A673 (cell line): ENCODE measurements at regions not wholly inside any gene's neighbourhood (a gene's known extent, or its start where the extent isn't known, plus 50 kb on each side); places are given as distances from the start of the nearest gene placed in this dataset.

Source experiments
- BruUV-seq: library from RNA; stranded (reverse); fragments of 400-500 nt; replicated peaks from 2 replicates; lab custom pipeline; 2021; lab: Mats Ljungman, UMichigan
- CTCF ChIA-PET: fragments of 300-600 bp; sonication (Branson Sonifier 250); formaldehyde crosslinking; loops from one replicate; lab custom pipeline; 2022; ENCODE audit warnings: antibody characterized with exemption; lab: Charles Lee
- POLR2A ChIA-PET: fragments of 300-600 bp; sonication (Branson Sonifier 250); formaldehyde crosslinking; loops from one replicate; lab custom pipeline; 2022; ENCODE audit warnings: antibody characterized with exemption; ENCODE audit not compliant: low non-redundant PET; lab: Charles Lee
- DNase-seq: peaks from one replicate; pipeline ENCODE4 v3.0.0-alpha.2; 2015; ENCODE audit warnings: low spot score
- H3K27ac ChIP-seq: fragments of 200-600 bp; sonication (generic); 2 replicates; pipeline ENCODE4 v1.5.1; 2016; ENCODE audit warnings: mixed run types, low read depth, mild to moderate bottlenecking, mixed read lengths, antibody characterized with exemption, low read length; ENCODE audit not compliant: poor library complexity, severe bottlenecking
- H3K27me3 ChIP-seq: fragments of 200-600 bp; sonication (generic); replicated peaks from 2 replicates; pipeline ENCODE4 v1.6.1; 2017; ENCODE audit warnings: mixed run types, low read depth, mild to moderate bottlenecking, mixed read lengths, antibody characterized with exemption, low read length; ENCODE audit not compliant: insufficient read depth, poor library complexity
- H3K36me3 ChIP-seq: fragments of 200-600 bp; sonication (generic); 2 replicates; pipeline ENCODE4 v1.6.1; 2016; ENCODE audit warnings: mixed run types, mild to moderate bottlenecking, mixed read lengths, antibody characterized with exemption, low read length; ENCODE audit not compliant: insufficient read depth, poor library complexity, severe bottlenecking
- H3K4me1 ChIP-seq: fragments of 200-600 bp; sonication (generic); 2 replicates; pipeline ENCODE4 v1.6.1; 2017; ENCODE audit warnings: mixed run types, mild to moderate bottlenecking, mixed read lengths, antibody characterized with exemption, low read length; ENCODE audit not compliant: insufficient read depth, poor library complexity, severe bottlenecking
- H3K4me3 ChIP-seq: fragments of 200-600 bp; sonication (generic); 2 replicates; pipeline ENCODE4 v1.5.1; 2016; ENCODE audit warnings: low read depth, mixed run types, mild to moderate bottlenecking, mixed read lengths, low read length; ENCODE audit not compliant: poor library complexity, severe bottlenecking
- H3K9me3 ChIP-seq: fragments of 200-600 bp; sonication (generic); 2 replicates; pipeline ENCODE4 v1.6.1; 2016; ENCODE audit warnings: mixed run types, low read depth, mild to moderate bottlenecking, mixed read lengths, antibody characterized with exemption, low read length; ENCODE audit not compliant: poor library complexity, severe bottlenecking
- CTCF ChIP-seq: fragments of 300-800, 200-600 bp; sonication (generic); conservative IDR thresholded peaks from 2 replicates; pipeline ENCODE4 v1.5.1; 2017; ENCODE audit warnings: low read depth, mild to moderate bottlenecking, antibody characterized with exemption, low read length, moderate library complexity, mixed read lengths
- EZH2 ChIP-seq: fragments of 200-600 bp; sonication (generic); IDR thresholded peaks from 2 replicates; pipeline ENCODE4 v1.6.1; 2017; ENCODE audit warnings: borderline replicate concordance, low read depth, mild to moderate bottlenecking, mixed read lengths, antibody characterized with exemption, low read length; ENCODE audit not compliant: poor library complexity, severe bottlenecking
- intact Hi-C: fragments of 100-400 bp; cut with micrococcal nuclease; formaldehyde crosslinking; loops from one replicate; pipeline ENCODE4 v1.10.0; 2022; ENCODE audit not compliant: unreplicated experiment

GRCh38 chr3:135528413-135529015 is 437.0 kb upstream of the PPP2R3A start:
- H3K27me3 ChIP-seq: peaks cover 32% of the 10 kb centered on the region
- intact Hi-C loops: no loop called here
- TF ChIP-seq CTCF (no peak), EZH2 (no peak)
- no peak overlapping the region for H3K27ac ChIP-seq
- ChIA-PET POLR2A (no interaction called here), CTCF (no interaction called here)
- BruUV-seq: no TSS peak
- H3K4me1 ChIP-seq: no peaks in the 10 kb centered on the region
- no peak overlapping the region for H3K4me3 ChIP-seq
- H3K9me3 ChIP-seq: no peaks in the 10 kb centered on the region
- no peak for DNase-seq
- H3K36me3 ChIP-seq: no peaks in the 10 kb centered on the region

GRCh38 chr3:135532021-135532420 is 433.5 kb upstream of the PPP2R3A start:
- Histone ChIP-seq H3K4me3 (no peak overlapping the region), H3K36me3 (no peaks in the 10 kb centered on the region), H3K27ac (no peak overlapping the region), H3K27me3 (peaks cover 31% of the 10 kb centered on the region), H3K9me3 (no peaks in the 10 kb centered on the region), H3K4me1 (no peaks in the 10 kb centered on the region)
- no TSS peak for BruUV-seq
- intact Hi-C loops: no loop called here
- no peak for DNase-seq
- CTCF ChIA-PET: no interaction called here
- POLR2A ChIA-PET: interaction anchor here (0.7 kb wide), 1 partner anchor 925 kb away, joined by 3 read pairs; no protein-coding TSS in a partner anchor
- no peak for TF ChIP-seq CTCF
- no peak for TF ChIP-seq EZH2

GRCh38 chr3:135538123-135538522 is 427.4 kb upstream of the PPP2R3A start:
- CTCF ChIA-PET: no interaction called here
- intact Hi-C loops: no loop called here
- BruUV-seq: no TSS peak

More at GRCh38 chr3:135538123-135538522, 427.4 kb upstream of the PPP2R3A start:
- Histone ChIP-seq H3K4me3 (no peak overlapping the region), H3K27ac (no peak overlapping the region), H3K4me1 (no peaks in the 10 kb centered on the region), H3K9me3 (no peaks in the 10 kb centered on the region), H3K27me3 (peaks cover 2% of the 10 kb centered on the region), H3K36me3 (no peaks in the 10 kb centered on the region)
- no peak for DNase-seq
- POLR2A ChIA-PET: no interaction called here
- TF ChIP-seq CTCF (no peak), EZH2 (no peak)
